WTC11 (cell line): ENCODE measurements at regions not wholly inside any gene's neighbourhood (a gene's known extent, or its start where the extent isn't known, plus 50 kb on each side); places are given as distances from the start of the nearest gene placed in this dataset.

ENCODE experiments used
- ATAC-seq: fragments of 200-7000 bp; cut with Tn5 transposase; 2 replicates; pipeline ENCODE4 v1.10.0; 2021; ENCODE audit warnings: mild to moderate bottlenecking, moderate library complexity
- CTCF ChIA-PET: fragments of 300-600 bp; sonication (Branson Sonifier 250); formaldehyde crosslinking; loops from one replicate; lab custom pipeline; 2021; ENCODE audit warnings: antibody characterized with exemption; lab: Charles Lee
- POLR2A ChIA-PET: fragments of 350-600 bp; sonication (Branson Sonifier 250); formaldehyde crosslinking; loops from one replicate; lab custom pipeline; 2021; ENCODE audit warnings: antibody characterized with exemption; lab: Charles Lee
- DNase-seq: peaks from one replicate; pipeline ENCODE4 v3.0.0; 2021; ENCODE audit warnings: low spot score
- H3K27ac Mint-ChIP-seq: 2 replicates; pipeline ENCODE4 v1.8.0; 2021; ENCODE audit warnings: mixed read lengths
- H3K27me3 Mint-ChIP-seq: 2 replicates; pipeline ENCODE4 v1.8.0; 2021; ENCODE audit warnings: low read depth, mild to moderate bottlenecking, moderate library complexity, mixed read lengths
- H3K36me3 Mint-ChIP-seq: 2 replicates; pipeline ENCODE4 v1.8.0; 2021; ENCODE audit warnings: mixed read lengths
- H3K4me1 Mint-ChIP-seq: 2 replicates; pipeline ENCODE4 v1.8.0; 2022; ENCODE audit warnings: mixed read lengths
- H3K4me3 Mint-ChIP-seq: 2 replicates; pipeline ENCODE4 v1.8.0; 2021; ENCODE audit warnings: mild to moderate bottlenecking, moderate library complexity, mixed read lengths
- H3K9me3 Mint-ChIP-seq: 2 replicates; pipeline ENCODE4 v1.8.0; 2021; ENCODE audit warnings: mixed read lengths
- CDX4 ChIP-seq: fragments of 250-450 bp; sonication (Bioruptor Pico); IDR thresholded peaks from 2 replicates; pipeline ENCODE4 v1.9.0; 2021; ENCODE audit warnings: moderate library complexity, mild to moderate bottlenecking, inconsistent platforms, borderline replicate concordance
- ELF4 ChIP-seq: sonication (generic); formaldehyde crosslinking; IDR thresholded peaks from 2 replicates; pipeline ENCODE4 v1.8.1; 2022; ENCODE audit warnings: low read depth, mild to moderate bottlenecking, moderate library complexity, missing genetic modification reagents
- EMX1 ChIP-seq: fragments of 250-450 bp; sonication (Bioruptor Pico); IDR thresholded peaks from 2 replicates; pipeline ENCODE4 v1.8.0; 2021; ENCODE audit warnings: mild to moderate bottlenecking
- ETV6 ChIP-seq: sonication (generic); formaldehyde crosslinking; IDR thresholded peaks from 2 replicates; pipeline ENCODE4 v1.8.1; 2022; ENCODE audit warnings: mild to moderate bottlenecking, missing genetic modification reagents
- FOXK1 ChIP-seq: sonication (generic); formaldehyde crosslinking; IDR thresholded peaks from 2 replicates; pipeline ENCODE4 v1.8.0; 2022; ENCODE audit warnings: mild to moderate bottlenecking, moderate library complexity, missing genetic modification reagents
- JUN ChIP-seq: sonication (generic); formaldehyde crosslinking; IDR thresholded peaks from 2 replicates; pipeline ENCODE4 v1.8.0; 2023; ENCODE audit warnings: mild to moderate bottlenecking, missing genetic modification reagents
- KAT7 ChIP-seq: sonication (generic); formaldehyde crosslinking; IDR thresholded peaks from 2 replicates; pipeline ENCODE4 v1.8.1; 2023; ENCODE audit warnings: missing genetic modification reagents, mild to moderate bottlenecking, borderline replicate concordance
- NFATC4 ChIP-seq: fragments of 250-450 bp; sonication (Bioruptor Pico); IDR thresholded peaks from 2 replicates; pipeline ENCODE4 v1.9.0; 2021; ENCODE audit warnings: mild to moderate bottlenecking
- NFYB ChIP-seq: sonication (generic); formaldehyde crosslinking; conservative IDR thresholded peaks from 2 replicates; pipeline ENCODE4 v1.8.0; 2022; ENCODE audit warnings: low read depth, missing genetic modification reagents
- NR1H2 ChIP-seq: sonication (generic); formaldehyde crosslinking; IDR thresholded peaks from 2 replicates; pipeline ENCODE4 v1.9.0; 2021; ENCODE audit warnings: mild to moderate bottlenecking, moderate library complexity, missing genetic modification reagents
- NR2C2 ChIP-seq: sonication (generic); formaldehyde crosslinking; IDR thresholded peaks from 2 replicates; pipeline ENCODE4 v1.8.0; 2022; ENCODE audit warnings: mild to moderate bottlenecking, missing genetic modification reagents
- NR3C1 ChIP-seq: sonication (generic); formaldehyde crosslinking; conservative IDR thresholded peaks from 2 replicates; pipeline ENCODE4 v1.8.1; 2023; ENCODE audit warnings: low read depth, mild to moderate bottlenecking, missing genetic modification reagents
- PRDM15 ChIP-seq: sonication (generic); formaldehyde crosslinking; IDR thresholded peaks from 2 replicates; pipeline ENCODE4 v1.8.0; 2022; ENCODE audit warnings: missing genetic modification reagents
- SMAD4 ChIP-seq: sonication (generic); formaldehyde crosslinking; IDR thresholded peaks from 2 replicates; pipeline ENCODE4 v1.8.0; 2022; ENCODE audit warnings: mild to moderate bottlenecking, missing genetic modification reagents
- TEAD1 ChIP-seq: sonication (generic); formaldehyde crosslinking; IDR thresholded peaks from 2 replicates; pipeline ENCODE4 v1.8.0; 2022; ENCODE audit warnings: mild to moderate bottlenecking, missing genetic modification reagents
- TP53 ChIP-seq: sonication (generic); formaldehyde crosslinking; IDR thresholded peaks from 2 replicates; pipeline ENCODE4 v1.8.1; 2023; ENCODE audit warnings: mild to moderate bottlenecking, missing genetic modification reagents
- USF2 ChIP-seq: sonication (generic); formaldehyde crosslinking; IDR thresholded peaks from 2 replicates; pipeline ENCODE4 v1.8.1; 2023; ENCODE audit warnings: mild to moderate bottlenecking, missing genetic modification reagents, moderate library complexity
- ZMAT4 ChIP-seq: fragments of 250-450 bp; sonication (Bioruptor Pico); IDR thresholded peaks from 2 replicates; pipeline ENCODE4 v1.9.0; 2021; ENCODE audit warnings: mild to moderate bottlenecking
- TF ChIP-seq, protein P1 (sequence below): sonication (generic); formaldehyde crosslinking; conservative IDR thresholded peaks from 2 replicates; pipeline ENCODE4 v1.8.1; 2022; ENCODE audit warnings: mild to moderate bottlenecking, missing genetic modification reagents
- TF ChIP-seq, protein P2 (sequence below): sonication (generic); formaldehyde crosslinking; IDR thresholded peaks from 2 replicates; pipeline ENCODE4 v1.8.1; 2022; ENCODE audit warnings: mild to moderate bottlenecking, moderate library complexity, missing genetic modification reagents
- TF ChIP-seq, protein P3 (sequence below): sonication (generic); formaldehyde crosslinking; IDR thresholded peaks from 2 replicates; pipeline ENCODE4 v1.8.0; 2022; ENCODE audit warnings: mild to moderate bottlenecking, missing genetic modification reagents

- no peak for TF ChIP-seq NFYB (CRISPR knock-in tag)
Measured at GRCh38 chr5:58357799-58358500, 101.9 kb downstream of the PLK2 start (continued).

DNA sequence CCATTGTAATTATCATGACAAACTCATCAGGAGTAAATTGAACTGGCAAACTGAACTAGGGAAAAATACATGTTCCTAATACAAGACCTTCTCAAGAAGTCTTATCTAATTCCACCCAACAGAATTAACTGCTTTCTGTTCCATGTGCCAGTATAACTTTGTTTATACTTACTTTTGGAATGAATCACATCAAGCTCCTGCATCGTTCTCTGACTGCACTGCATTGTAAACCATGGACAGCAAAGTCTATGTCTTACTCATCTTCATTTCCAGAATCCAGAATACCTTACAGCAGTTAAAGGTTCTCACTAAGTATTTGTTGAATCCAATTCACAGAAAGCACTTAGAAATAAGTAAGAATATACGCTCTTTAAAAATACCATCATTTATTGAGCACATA, 102.8 kb downstream of the PLK2 start:
- H3K4me3 Mint-ChIP-seq, result no peak overlapping the region
- ChIA-PET POLR2A (no interaction called here), CTCF (no interaction called here)
- no peaks in the 10 kb centered on the region for H3K36me3 Mint-ChIP-seq
- H3K4me1 Mint-ChIP-seq, result peaks cover 38% of the 10 kb centered on the region
- no peak for TF ChIP-seq KAT7
- no peak for TF ChIP-seq SMAD4 (CRISPR knock-in tag)
- no peak for TF ChIP-seq EMX1
- TF ChIP-seq JUN (CRISPR knock-in tag), result no peak
- TF ChIP-seq, protein P1, sequence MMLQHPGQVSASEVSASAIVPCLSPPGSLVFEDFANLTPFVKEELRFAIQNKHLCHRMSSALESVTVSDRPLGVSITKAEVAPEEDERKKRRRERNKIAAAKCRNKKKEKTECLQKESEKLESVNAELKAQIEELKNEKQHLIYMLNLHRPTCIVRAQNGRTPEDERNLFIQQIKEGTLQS, result no peak
- no peak for TF ChIP-seq USF2 (CRISPR knock-in tag)
- no peak for TF ChIP-seq ELF4 (CRISPR knock-in tag)
- TF ChIP-seq NR3C1 (CRISPR knock-in tag), result no peak
- TF ChIP-seq NFATC4 (CRISPR knock-in tag), result no peak
- no peak for TF ChIP-seq NR1H2 (CRISPR knock-in tag)
- no peak for TF ChIP-seq CDX4 (CRISPR knock-in tag)
- TF ChIP-seq TP53 (CRISPR knock-in tag), result no peak
- no peak for TF ChIP-seq FOXK1 (CRISPR knock-in tag)
- TF ChIP-seq, protein P2, sequence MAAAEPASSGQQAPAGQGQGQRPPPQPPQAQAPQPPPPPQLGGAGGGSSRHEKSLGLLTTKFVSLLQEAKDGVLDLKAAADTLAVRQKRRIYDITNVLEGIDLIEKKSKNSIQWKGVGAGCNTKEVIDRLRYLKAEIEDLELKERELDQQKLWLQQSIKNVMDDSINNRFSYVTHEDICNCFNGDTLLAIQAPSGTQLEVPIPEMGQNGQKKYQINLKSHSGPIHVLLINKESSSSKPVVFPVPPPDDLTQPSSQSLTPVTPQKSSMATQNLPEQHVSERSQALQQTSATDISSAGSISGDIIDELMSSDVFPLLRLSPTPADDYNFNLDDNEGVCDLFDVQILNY (CRISPR knock-in tag), result no peak
- ATAC-seq, result no peak
- no peak for DNase-seq
- no peaks in the 10 kb centered on the region for H3K9me3 Mint-ChIP-seq
- H3K27me3 Mint-ChIP-seq, result peaks cover 6% of the 10 kb centered on the region; the same call in 1 of the 2 replicates
- no peak overlapping the region for H3K27ac Mint-ChIP-seq

DNA sequence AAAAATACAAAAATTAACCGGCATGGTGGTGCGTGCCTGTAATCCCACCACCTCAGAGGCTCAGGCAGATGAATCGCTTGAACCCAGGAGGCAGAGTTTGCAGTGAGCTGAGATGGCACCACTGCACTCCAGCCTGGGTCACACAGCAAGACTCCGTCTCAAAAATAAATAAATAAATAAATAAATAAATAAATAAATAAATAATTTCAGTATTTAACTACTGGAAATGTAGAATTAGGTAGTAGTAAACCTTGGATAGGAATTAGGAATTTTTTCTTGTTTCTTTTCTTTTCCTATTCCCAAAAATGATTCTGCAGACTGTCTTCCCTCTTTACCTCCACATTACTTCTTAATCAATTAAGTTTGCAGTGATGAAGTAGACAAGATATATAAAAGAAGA, 103.2 kb downstream of the PLK2 start:
- H3K36me3 Mint-ChIP-seq, result no peaks in the 10 kb centered on the region
- no peak overlapping the region for H3K27ac Mint-ChIP-seq
- no peak for ATAC-seq
- DNase-seq, result no peak
- no peak overlapping the region for H3K4me3 Mint-ChIP-seq
- CTCF ChIA-PET, result no interaction called here
- no peak for TF ChIP-seq SMAD4 (CRISPR knock-in tag)
- TF ChIP-seq TEAD1, result no peak
- TF ChIP-seq, protein P3, sequence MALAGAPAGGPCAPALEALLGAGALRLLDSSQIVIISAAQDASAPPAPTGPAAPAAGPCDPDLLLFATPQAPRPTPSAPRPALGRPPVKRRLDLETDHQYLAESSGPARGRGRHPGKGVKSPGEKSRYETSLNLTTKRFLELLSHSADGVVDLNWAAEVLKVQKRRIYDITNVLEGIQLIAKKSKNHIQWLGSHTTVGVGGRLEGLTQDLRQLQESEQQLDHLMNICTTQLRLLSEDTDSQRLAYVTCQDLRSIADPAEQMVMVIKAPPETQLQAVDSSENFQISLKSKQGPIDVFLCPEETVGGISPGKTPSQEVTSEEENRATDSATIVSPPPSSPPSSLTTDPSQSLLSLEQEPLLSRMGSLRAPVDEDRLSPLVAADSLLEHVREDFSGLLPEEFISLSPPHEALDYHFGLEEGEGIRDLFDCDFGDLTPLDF (CRISPR knock-in tag), result no peak
- TF ChIP-seq ETV6 (CRISPR knock-in tag), result no peak
- no peak for TF ChIP-seq ZMAT4
- no peak for TF ChIP-seq PRDM15 (CRISPR knock-in tag)
- TF ChIP-seq NR2C2 (CRISPR knock-in tag), result no peak
- no peaks in the 10 kb centered on the region for H3K9me3 Mint-ChIP-seq
- POLR2A ChIA-PET, result no interaction called here
- H3K4me1 Mint-ChIP-seq, result peaks cover 38% of the 10 kb centered on the region
- H3K27me3 Mint-ChIP-seq, result peaks cover 6% of the 10 kb centered on the region; the same call in 1 of the 2 replicates
